Retinal pigment epithelial cell (primary cell): ENCODE measurements at regions not wholly inside any gene's neighbourhood (a gene's known extent, or its start where the extent isn't known, plus 50 kb on each side); places are given as distances from the start of the nearest gene placed in this dataset.

Experiments used
- DNase-seq: peaks from one replicate; pipeline ENCODE4 v3.0.0-alpha.2; 2010; ENCODE audit warnings: low read depth
- H3K4me3 ChIP-seq: 2 replicates; pipeline ENCODE4 v1.5.1; 2011; ENCODE audit warnings: mild to moderate bottlenecking, low read length, control low read depth, moderate library complexity
- CTCF ChIP-seq: conservative IDR thresholded peaks from 2 replicates; pipeline ENCODE4 v1.5.1; 2011; ENCODE audit warnings: low read depth, low read length, control low read depth, inconsistent platforms

- H3K4me3 ChIP-seq: no peak overlapping the region
- TF ChIP-seq CTCF: no peak
- DNase-seq: peak; percentile 46
Measured at GRCh38 chr9:86867804-86868313, 79.4 kb downstream of the GAS1 start.

DNA sequence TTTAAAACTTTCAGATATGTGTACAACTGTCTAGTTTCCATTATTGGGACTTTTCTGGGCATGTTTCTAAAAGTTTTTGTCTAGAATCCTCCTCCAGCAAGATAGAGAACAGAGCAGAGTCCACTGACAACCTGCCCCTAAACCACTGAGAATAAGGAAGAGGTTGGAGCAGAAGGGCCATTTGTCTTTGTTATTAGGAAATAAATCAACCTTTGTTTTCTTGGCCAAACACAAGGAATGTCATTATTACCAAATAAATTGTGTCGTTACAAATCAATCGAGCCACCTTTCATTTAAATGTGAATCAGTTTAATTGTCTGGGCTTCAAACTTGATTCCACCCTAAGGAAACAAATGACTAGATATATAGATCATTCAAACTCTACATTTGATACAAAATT lies 81.4 kb downstream of the GAS1 start:
- H3K4me3 ChIP-seq: no peak overlapping the region
- no peak for DNase-seq
- no peak for TF ChIP-seq CTCF

DNA sequence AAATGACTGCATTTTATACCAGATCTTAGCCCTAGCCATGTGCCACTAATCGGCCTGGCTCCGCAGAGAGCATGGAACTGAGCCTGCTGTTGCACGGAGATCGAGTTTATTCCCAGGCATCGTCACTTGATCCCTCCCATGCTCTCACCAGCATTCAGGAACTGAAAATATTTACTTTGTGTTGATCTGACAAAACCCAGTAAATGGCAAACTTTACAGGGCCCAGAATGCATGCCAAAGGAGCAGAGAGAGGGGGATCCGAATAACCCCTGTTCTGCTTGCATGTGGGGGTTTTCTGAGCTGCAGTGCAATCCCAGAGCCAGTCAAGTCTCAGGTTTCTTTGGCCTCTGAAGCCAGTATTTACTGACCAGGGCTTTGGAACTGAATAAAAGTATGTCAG lies 87.3 kb downstream of the GAS1 start:
- H3K4me3 ChIP-seq: no peak overlapping the region
- no peak for DNase-seq
- no peak for TF ChIP-seq CTCF

- H3K4me3 ChIP-seq: no peak overlapping the region
- no peak for DNase-seq
- no peak for TF ChIP-seq CTCF
Measured at GRCh38 chr9:86859056-86859455, 88.2 kb downstream of the GAS1 start.

GRCh38 chr9:86858009-86858408 lies 89.3 kb downstream of the GAS1 start:
- TF ChIP-seq CTCF: no peak
- DNase-seq: no peak
- no peak overlapping the region for H3K4me3 ChIP-seq

DNA sequence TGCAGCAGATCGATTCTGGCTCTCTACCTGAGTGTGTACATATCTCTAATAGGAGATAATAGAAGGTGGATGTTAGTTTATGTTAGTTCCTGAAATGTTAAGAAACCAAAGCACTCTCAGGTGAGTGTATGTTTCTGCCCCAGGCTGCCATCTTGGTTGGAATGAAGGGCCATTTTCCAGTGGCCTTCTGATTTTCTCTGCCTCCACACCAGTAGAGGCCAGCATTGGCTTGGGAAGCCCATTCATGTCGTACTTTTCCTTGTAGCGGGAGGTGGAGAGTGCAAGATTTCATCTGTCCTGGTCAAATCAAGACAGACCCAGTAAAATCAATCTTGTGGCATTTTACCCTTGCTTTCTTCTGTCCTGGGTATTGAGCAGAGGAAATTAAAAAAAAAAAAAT lies 91.0 kb downstream of the GAS1 start:
- DNase-seq: no peak
- no peak for TF ChIP-seq CTCF
- H3K4me3 ChIP-seq: no peak overlapping the region

DNA sequence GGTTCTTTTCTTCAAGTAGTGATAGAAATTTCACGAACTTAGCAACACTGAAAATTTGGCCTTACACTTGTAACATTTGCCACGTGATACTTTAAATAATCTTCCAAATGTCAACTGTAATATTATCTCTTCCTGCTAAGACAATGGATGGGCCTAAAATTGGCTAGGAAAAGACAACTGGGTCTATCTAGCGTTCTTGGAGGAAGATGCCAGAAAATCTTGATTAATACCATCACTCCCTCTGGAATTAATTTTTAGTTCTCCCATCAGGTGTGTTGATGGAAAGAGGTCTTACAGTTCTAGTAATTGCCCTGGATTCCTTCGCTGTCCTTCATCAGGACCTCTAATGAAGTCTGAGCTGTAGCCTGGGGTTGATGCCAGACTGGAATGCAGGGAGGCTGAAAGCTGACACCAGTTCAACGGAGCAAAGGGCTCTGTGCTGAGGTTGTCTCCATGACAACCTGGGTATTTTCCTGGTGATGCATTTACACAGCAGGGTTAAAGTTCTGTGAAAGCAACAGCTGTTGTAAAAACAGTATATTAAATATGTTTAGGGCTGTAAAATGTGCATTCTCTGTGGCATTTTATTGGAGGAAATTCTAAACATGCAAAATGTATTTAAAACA lies 92.3 kb downstream of the GAS1 start:
- peak; percentile 87 for DNase-seq
- no peak for TF ChIP-seq CTCF
- no peak overlapping the region for H3K4me3 ChIP-seq
